ENCODE measurements at regions not wholly inside any gene's neighbourhood (a gene's known extent, or its start where the extent isn't known, plus 50 kb on each side); places are given as distances from the start of the nearest gene placed in this dataset.
A peak's percentile ranks its signal among the peaks of the same experiment; 100 is the strongest.

GRCh38 chr13:40486518-40487163, 179.8 kb downstream of the FOXO1 start:
- no peak for DNase-seq
- H3K4me1 Mint-ChIP-seq: peaks cover 63 to 95% (median 94%) of the 10 kb centered on the region in 3 donors
- no peaks in the 10 kb centered on the region for H3K27me3 ChIP-seq (ENCODE audit: insufficient read depth, low read length, poor library complexity, severe bottlenecking)
- H3K36me3 ChIP-seq (ENCODE audit: insufficient read depth, low read length): no peaks in the 10 kb centered on the region
- peak overlapping the region in 2 of 7 donors; percentile 71 to 72 for H3K4me3 Mint-ChIP-seq
- H3K4me1 ChIP-seq (ENCODE audit: insufficient read depth, low read length): peaks cover 89% of the 10 kb centered on the region
- H3K9me3 ChIP-seq (ENCODE audit: low read length): no peaks in the 10 kb centered on the region
- H3K36me3 Mint-ChIP-seq: no peaks in the 10 kb centered on the region
- peak overlapping the region; percentile 52 for H3K27ac ChIP-seq (ENCODE audit: low read depth, low read length)
- peak overlapping the region; percentile 43 for H3K4me3 ChIP-seq (ENCODE audit: low read length)
- ChIA-PET POLR2A (interaction anchor here (0.7 to 1.2 kb wide), 3 partner anchors 98 to 179 kb away, joined by 5 to 9 read pairs (median 6); partner anchors contain the start of gene FOXO1), CTCF (interaction anchor here (0.9 to 2.1 kb wide), 5 partner anchors 8 to 182 kb away, joined by 3 to 7 read pairs (median 5); no protein-coding TSS in a partner anchor)
- peak overlapping the region; percentile 75 to 98 (median 97) for H3K27ac Mint-ChIP-seq
- peaks cover 0 to 4% of the 10 kb centered on the region in 2 donors for H3K27me3 Mint-ChIP-seq
- no peaks in the 10 kb centered on the region for H3K9me3 Mint-ChIP-seq

GRCh38 chr13:40488869-40489391, 177.5 kb downstream of the FOXO1 start:
- ChIA-PET POLR2A (interaction anchor here (1.3 kb wide), 1 partner anchor 175 kb away, joined by 3 read pairs; no protein-coding TSS in a partner anchor), CTCF (interaction anchor here (1.0 kb wide), 1 partner anchor 149 kb away, joined by 3 read pairs; no protein-coding TSS in a partner anchor)
- Histone ChIP-seq H3K9me3 (ENCODE audit: low read length) (no peaks in the 10 kb centered on the region), H3K27ac (ENCODE audit: low read depth, low read length) (no peak overlapping the region), H3K36me3 (ENCODE audit: insufficient read depth, low read length) (no peaks in the 10 kb centered on the region), H3K27me3 (ENCODE audit: insufficient read depth, low read length, poor library complexity, severe bottlenecking) (no peaks in the 10 kb centered on the region), H3K4me3 (ENCODE audit: low read length) (no peak overlapping the region), H3K4me1 (ENCODE audit: insufficient read depth, low read length) (peaks cover 89% of the 10 kb centered on the region)
- peak in 1 of 5 donors; percentile 22 for DNase-seq
- Mint-ChIP-seq H3K36me3 (no peaks in the 10 kb centered on the region), H3K4me3 (peak overlapping the region in 2 of 7 donors; percentile 77 to 78), H3K27ac (peak overlapping the region in 4 of 8 donors; percentile 66 to 95 (median 84)), H3K27me3 (peaks cover 0 to 4% of the 10 kb centered on the region in 2 donors), H3K4me1 (peaks cover 65 to 88% (median 85%) of the 10 kb centered on the region in 3 donors), H3K9me3 (no peaks in the 10 kb centered on the region)

GRCh38 chr13:40490086-40490758, 176.2 kb downstream of the FOXO1 start:
- peak overlapping the region; percentile 35 for H3K4me3 ChIP-seq (ENCODE audit: low read length)
- peak in 4 of 5 donors; percentile 16 to 66 (median 52) for DNase-seq
- no peaks in the 10 kb centered on the region for H3K36me3 ChIP-seq (ENCODE audit: insufficient read depth, low read length)
- peak overlapping the region; percentile 46 to 95 (median 74) for H3K27ac Mint-ChIP-seq
- peaks cover 87% of the 10 kb centered on the region for H3K4me1 ChIP-seq (ENCODE audit: insufficient read depth, low read length)
- H3K4me3 Mint-ChIP-seq: peak overlapping the region in 6 of 7 donors; percentile 13 to 78 (median 60)
- peaks cover 0 to 4% of the 10 kb centered on the region in 2 donors for H3K27me3 Mint-ChIP-seq
- H3K36me3 Mint-ChIP-seq: no peaks in the 10 kb centered on the region
- no peak overlapping the region for H3K27ac ChIP-seq (ENCODE audit: low read depth, low read length)
- no peaks in the 10 kb centered on the region for H3K9me3 ChIP-seq (ENCODE audit: low read length)
- H3K27me3 ChIP-seq (ENCODE audit: insufficient read depth, low read length, poor library complexity, severe bottlenecking): no peaks in the 10 kb centered on the region
- ChIA-PET CTCF (interaction anchor here (0.9 to 1.2 kb wide), 2 partner anchors 9 to 300 kb away, joined by 3 read pairs; no protein-coding TSS in a partner anchor), POLR2A (no interaction called here)
- H3K9me3 Mint-ChIP-seq: no peaks in the 10 kb centered on the region
- peaks cover 65 to 88% (median 85%) of the 10 kb centered on the region in 3 donors for H3K4me1 Mint-ChIP-seq

- POLR2A ChIA-PET: no interaction called here
Measured at GRCh38 chr13:40492511-40492910, 173.9 kb downstream of the FOXO1 start.

GRCh38 chr13:40494513-40494912, 171.9 kb downstream of the FOXO1 start:
- peak in 1 of 5 donors; percentile 44 for DNase-seq
- Mint-ChIP-seq H3K9me3 (no peaks in the 10 kb centered on the region), H3K4me1 (peaks cover 71 to 84% (median 80%) of the 10 kb centered on the region in 3 donors), H3K27me3 (peaks cover 0 to 4% of the 10 kb centered on the region in 2 donors), H3K4me3 (peak overlapping the region; percentile 25 to 83 (median 78)), H3K36me3 (peaks cover 0 to 7% (median 0%) of the 10 kb centered on the region in 3 donors), H3K27ac (peak overlapping the region; percentile 57 to 94 (median 84))
- Histone ChIP-seq H3K4me3 (ENCODE audit: low read length) (peak overlapping the region; percentile 35), H3K36me3 (ENCODE audit: insufficient read depth, low read length) (no peaks in the 10 kb centered on the region), H3K9me3 (ENCODE audit: low read length) (no peaks in the 10 kb centered on the region), H3K27me3 (ENCODE audit: insufficient read depth, low read length, poor library complexity, severe bottlenecking) (no peaks in the 10 kb centered on the region), H3K27ac (ENCODE audit: low read depth, low read length) (no peak overlapping the region), H3K4me1 (ENCODE audit: insufficient read depth, low read length) (peaks cover 73% of the 10 kb centered on the region)
- CTCF ChIA-PET: interaction anchor here (1.4 kb wide), 1 partner anchor 8 kb away, joined by 6 read pairs; no protein-coding TSS in a partner anchor
- POLR2A ChIA-PET: interaction anchor here (0.6 to 1.7 kb wide), 5 partner anchors 9 to 171 kb away, joined by 3 to 9 read pairs (median 3); no protein-coding TSS in a partner anchor

More at GRCh38 chr13:40492511-40492910, 173.9 kb downstream of the FOXO1 start:
- no peak overlapping the region for H3K27ac ChIP-seq (ENCODE audit: low read depth, low read length)
- no peak overlapping the region for H3K4me3 Mint-ChIP-seq
- no peak overlapping the region for H3K4me3 ChIP-seq (ENCODE audit: low read length)
- peaks cover 79% of the 10 kb centered on the region for H3K4me1 ChIP-seq (ENCODE audit: insufficient read depth, low read length)
- no peak for DNase-seq
- H3K9me3 Mint-ChIP-seq: no peaks in the 10 kb centered on the region
- H3K36me3 ChIP-seq (ENCODE audit: insufficient read depth, low read length): no peaks in the 10 kb centered on the region
- peaks cover 67 to 88% (median 88%) of the 10 kb centered on the region in 3 donors for H3K4me1 Mint-ChIP-seq
- H3K27me3 ChIP-seq (ENCODE audit: insufficient read depth, low read length, poor library complexity, severe bottlenecking): no peaks in the 10 kb centered on the region
- H3K27ac Mint-ChIP-seq: peak overlapping the region in 3 of 8 donors; percentile 8 to 17 (median 13)
- H3K9me3 ChIP-seq (ENCODE audit: low read length): no peaks in the 10 kb centered on the region
- H3K36me3 Mint-ChIP-seq: no peaks in the 10 kb centered on the region
- CTCF ChIA-PET: no interaction called here
- peaks cover 0 to 4% of the 10 kb centered on the region in 2 donors for H3K27me3 Mint-ChIP-seq

- Histone ChIP-seq H3K4me3 (ENCODE audit: low read length) (peak overlapping the region; percentile 35), H3K27me3 (ENCODE audit: insufficient read depth, low read length, poor library complexity, severe bottlenecking) (no peaks in the 10 kb centered on the region), H3K4me1 (ENCODE audit: insufficient read depth, low read length) (peaks cover 68% of the 10 kb centered on the region), H3K27ac (ENCODE audit: low read depth, low read length) (no peak overlapping the region), H3K9me3 (ENCODE audit: low read length) (no peaks in the 10 kb centered on the region), H3K36me3 (ENCODE audit: insufficient read depth, low read length) (no peaks in the 10 kb centered on the region)
- CTCF ChIA-PET: interaction anchor here (1.4 kb wide), 1 partner anchor 9 kb away, joined by 6 read pairs; no protein-coding TSS in a partner anchor
- POLR2A ChIA-PET: interaction anchor here (0.6 to 1.7 kb wide), 4 partner anchors 9 to 171 kb away, joined by 3 to 9 read pairs (median 5); no protein-coding TSS in a partner anchor
- Mint-ChIP-seq H3K36me3 (peaks cover 0 to 7% (median 0%) of the 10 kb centered on the region in 3 donors), H3K4me3 (peak overlapping the region; percentile 25 to 83 (median 78)), H3K9me3 (no peaks in the 10 kb centered on the region), H3K27ac (peak overlapping the region; percentile 30 to 94 (median 84)), H3K27me3 (peaks cover 0 to 2% of the 10 kb centered on the region in 2 donors), H3K4me1 (peaks cover 65 to 80% (median 74%) of the 10 kb centered on the region in 3 donors)
- peak in 2 of 5 donors; percentile 56 to 69 for DNase-seq
Measured at GRCh38 chr13:40494946-40495620, 171.4 kb downstream of the FOXO1 start.

GRCh38 chr13:40495621-40496001, 170.8 kb downstream of the FOXO1 start:
- ChIA-PET CTCF (interaction anchor here (1.4 kb wide), 1 partner anchor 10 kb away, joined by 6 read pairs; no protein-coding TSS in a partner anchor), POLR2A (no interaction called here)
- Histone ChIP-seq H3K4me3 (ENCODE audit: low read length) (peak overlapping the region; percentile 35), H3K4me1 (ENCODE audit: insufficient read depth, low read length) (peaks cover 62% of the 10 kb centered on the region), H3K27ac (ENCODE audit: low read depth, low read length) (no peak overlapping the region), H3K36me3 (ENCODE audit: insufficient read depth, low read length) (no peaks in the 10 kb centered on the region), H3K27me3 (ENCODE audit: insufficient read depth, low read length, poor library complexity, severe bottlenecking) (no peaks in the 10 kb centered on the region), H3K9me3 (ENCODE audit: low read length) (no peaks in the 10 kb centered on the region)
- peaks cover 0 to 2% of the 10 kb centered on the region in 2 donors for H3K27me3 Mint-ChIP-seq
- no peaks in the 10 kb centered on the region for H3K9me3 Mint-ChIP-seq
- peak overlapping the region in 6 of 8 donors; percentile 33 to 94 (median 76) for H3K27ac Mint-ChIP-seq
- H3K4me3 Mint-ChIP-seq: peak overlapping the region in 6 of 7 donors; percentile 9 to 81 (median 78)
- H3K36me3 Mint-ChIP-seq: peaks cover 0 to 7% (median 0%) of the 10 kb centered on the region in 3 donors
- DNase-seq: no peak
- H3K4me1 Mint-ChIP-seq: peaks cover 62 to 74% (median 69%) of the 10 kb centered on the region in 3 donors

Data from CD8-positive, alpha-beta memory T cell (primary cell).